ENCODE measurements at regions not wholly inside any gene's neighbourhood (a gene's known extent, or its start where the extent isn't known, plus 50 kb on each side); places are given as distances from the start of the nearest gene placed in this dataset.
"Not testable (repeated sequence)": the region's sequence is repeated elsewhere in the genome, so short reads cannot be mapped to it uniquely, and the experiment has no call there.

GRCh38 chr5:173684535-173684934 lies 68.1 kb upstream of the BOD1 start:
- H3K4me3 ChIP-seq; H3K36me3 ChIP-seq (ENCODE audit: control insufficient read depth, insufficient read depth, low read length); in situ Hi-C loops (cut with MboI); H3K4me1 ChIP-seq (replicated peaks in 1 of 2; ENCODE audit: control insufficient read depth in 2 of 2, insufficient read depth in 2 of 2, low read length in 2 of 2); H3K27me3 ChIP-seq (ENCODE audit: control insufficient read depth in 2 of 2, insufficient read depth in 2 of 2, low read length in 2 of 2); DNase-seq (ENCODE audit: extremely low read depth in 1 of 4, low spot score in 3 of 4); H3K27ac ChIP-seq (ENCODE audit: extremely low read depth, low read depth, low read length); CTCF ChIA-PET (ENCODE audit: low intra/inter-chr PET ratio); H3K9me3 ChIP-seq (replicated peaks; ENCODE audit: control insufficient read depth, insufficient read depth, low read depth, low read length); H2AFZ ChIP-seq (ENCODE audit: low read depth, low read length); BruUV-seq (replicated peaks); FAIRE-seq; ATAC-seq; intact Hi-C loops (cut with micrococcal nuclease); H3K4me2 ChIP-seq (ENCODE audit: insufficient read depth, low read length); H3K9ac ChIP-seq (ENCODE audit: insufficient read depth in 1 of 2, low read depth in 2 of 2, low read length in 2 of 2); H3K9me1 ChIP-seq (ENCODE audit: control insufficient read depth, insufficient read depth, low read length); H4K20me1 ChIP-seq (replicated peaks; ENCODE audit: control insufficient read depth, insufficient read depth, low read length); POLR2A ChIA-PET; H3K79me2 ChIP-seq (ENCODE audit: control insufficient read depth, insufficient read depth, low read length): not testable (repeated sequence)
- 58% methylated on average over 5 of the region's 5 CpGs for WGBS (ENCODE audit: insufficient coverage, low coverage, missing lambda C conversion rate)
- TF ChIP-seq RBM25 (IDR thresholded peaks at IDR 0.05; ENCODE audit: low read depth, low read length, severe bottlenecking) (peak; percentile 23), CC2D1A (IDR thresholded peaks at IDR 0.05) (peak; percentile 38; the same call in 1 of the 2 replicates), ZNF316 (IDR thresholded peaks at IDR 0.05) (peak; percentile 62), ASH1L (IDR thresholded peaks at IDR 0.05; ENCODE audit: borderline replicate concordance, low read depth, partially characterized antibody) (peak; percentile 56)

- in situ Hi-C loops (cut with MboI) (no loop called here), intact Hi-C loops (cut with micrococcal nuclease) (no loop called here)
- Histone ChIP-seq H3K4me2 (ENCODE audit: insufficient read depth, low read length) (no peak overlapping the region), H3K4me3 (no peak overlapping the region), H3K36me3 (ENCODE audit: control insufficient read depth, insufficient read depth, low read length) (no peaks in the 10 kb centered on the region), H3K9me3 (replicated peaks; ENCODE audit: control insufficient read depth, insufficient read depth, low read depth, low read length) (no peaks in the 10 kb centered on the region), H3K9me1 (ENCODE audit: control insufficient read depth, insufficient read depth, low read length) (no peaks in the 10 kb centered on the region), H3K27ac (ENCODE audit: extremely low read depth, low read depth, low read length) (no peak overlapping the region), H3K79me2 (ENCODE audit: control insufficient read depth, insufficient read depth, low read length) (no peaks in the 10 kb centered on the region), H4K20me1 (replicated peaks; ENCODE audit: control insufficient read depth, insufficient read depth, low read length) (no peaks in the 10 kb centered on the region), H3K27me3 (ENCODE audit: control insufficient read depth in 2 of 2, insufficient read depth in 2 of 2, low read length in 2 of 2) (no peaks in the 10 kb centered on the region), H2AFZ (ENCODE audit: low read depth, low read length) (peak overlapping the region; percentile 53; the same call in 1 of the 2 replicates), H3K9ac (ENCODE audit: insufficient read depth in 1 of 2, low read depth in 2 of 2, low read length in 2 of 2) (no peak overlapping the region), H3K4me1 (replicated peaks in 1 of 2; ENCODE audit: control insufficient read depth in 2 of 2, insufficient read depth in 2 of 2, low read length in 2 of 2) (peaks cover 10 to 15% of the 10 kb centered on the region in 2 experiments; a peak in 3 of 5 replicates)
- no peak for TF ChIP-seq TARDBP (IDR thresholded peaks at IDR 0.05)
- TF ChIP-seq ZMIZ1 (IDR thresholded peaks at IDR 0.05; ENCODE audit: low read depth in 2 of 2, low read length in 2 of 2) = no peak
- TF ChIP-seq PRMT5 (CRISPR knock-in tag; IDR thresholded peaks at IDR 0.05) = no peak
- TF ChIP-seq JUND (IDR thresholded peaks at IDR 0.05; ENCODE audit: borderline replicate concordance, low read depth, low read length) = no peak
- TF ChIP-seq JUND (tag; IDR thresholded peaks at IDR 0.05; ENCODE audit: borderline replicate concordance, low read depth, low read length) = no peak
- no peak for TF ChIP-seq MEF2A (IDR thresholded peaks at IDR 0.05; ENCODE audit: control insufficient read depth, low read depth, low read length)
- no peak for TF ChIP-seq ATF3 (IDR thresholded peaks at IDR 0.05)
- no peak for TF ChIP-seq ATF3 (CRISPR knock-in tag; conservative IDR thresholded peaks at IDR 0.05)
- BruUV-seq (replicated peaks) = no TSS peak
- FAIRE-seq = no peak
- no peak for DNase-seq (ENCODE audit: extremely low read depth in 1 of 4, low spot score in 3 of 4)
- 39% methylated on average over 4 of the region's 4 CpGs for WGBS (ENCODE audit: insufficient coverage, low coverage, missing lambda C conversion rate)
- ChIA-PET CTCF (ENCODE audit: low intra/inter-chr PET ratio) (no interaction called here), POLR2A (interaction anchor here (0.6 kb wide), 1 partner anchor 17 kb away, joined by 3 read pairs; no protein-coding TSS in a partner anchor)
- ATAC-seq = no peak
Observed at GRCh38 chr5:173686950-173687349, 70.5 kb upstream of the BOD1 start.

Measured in K562 (cell line).